ENCODE measurements at regions not wholly inside any gene's neighbourhood (a gene's known extent, or its start where the extent isn't known, plus 50 kb on each side); places are given as distances from the start of the nearest gene placed in this dataset.

- TF ChIP-seq CTCF (IDR thresholded peaks at IDR 0.05) (no peak), POLR2AphosphoS5 (IDR thresholded peaks at IDR 0.05) (no peak)
Observed at GRCh38 chr14:21780429-21781084, 106.9 kb upstream of the OR4E1 start.
